ENCODE measurements at regions not wholly inside any gene's neighbourhood (a gene's known extent, or its start where the extent isn't known, plus 50 kb on each side); places are given as distances from the start of the nearest gene placed in this dataset.
A peak's percentile ranks its signal among the peaks of the same experiment; 100 is the strongest.
"Not testable (repeated sequence)": the region's sequence is repeated elsewhere in the genome, so short reads cannot be mapped to it uniquely, and the experiment has no call there.

- H3K36me3 Mint-ChIP-seq, result no peaks in the 10 kb centered on the region
- intact Hi-C loops (cut with micrococcal nuclease), result loop anchor here (1.0 kb wide), 2 partner anchors 263 to 872 kb away; no protein-coding TSS in a partner anchor
- H3K4me3 ChIP-seq (ENCODE audit: low read length), result no peak overlapping the region
- DNase-seq, result no peak
- peak overlapping the region in 1 of 2 donors; percentile 7 for H3K27ac Mint-ChIP-seq
- no peaks in the 10 kb centered on the region for H3K27me3 ChIP-seq (ENCODE audit: control insufficient read depth, insufficient read depth, low read length)
- H3K9me3 Mint-ChIP-seq, result no peaks in the 10 kb centered on the region
- H3K27ac ChIP-seq (ENCODE audit: low read length), result no peak overlapping the region
- H3K4me1 ChIP-seq (ENCODE audit: control insufficient read depth, insufficient read depth, low read length), result peaks cover 6% of the 10 kb centered on the region
- peaks cover 7 to 23% of the 10 kb centered on the region in 2 donors for H3K27me3 Mint-ChIP-seq (ENCODE audit: low read depth in 2 of 2)
- no peak overlapping the region for H3K4me3 Mint-ChIP-seq
- no peak for ATAC-seq
- no peak for TF ChIP-seq CTCF (IDR thresholded peaks at IDR 0.05)
- H3K36me3 ChIP-seq (ENCODE audit: control insufficient read depth, insufficient read depth, low read length), result no peaks in the 10 kb centered on the region
- H3K9me3 ChIP-seq (ENCODE audit: control insufficient read depth, insufficient read depth, low read length), result no peaks in the 10 kb centered on the region
- WGBS (ENCODE audit: insufficient coverage), result 75% methylated on average over 11 of the region's 12 CpGs
- peaks cover 6% of the 10 kb centered on the region in 2 donors for H3K4me1 Mint-ChIP-seq
These were observed 156.5 kb downstream of the RGS9 start for GRCh38 chr17:65293584-65294180.

GRCh38 chr17:65292430-65292829 is 155.3 kb downstream of the RGS9 start:
- no peak for ATAC-seq
- Mint-ChIP-seq H3K27ac (no peak overlapping the region), H3K4me3 (no peak overlapping the region), H3K36me3 (no peaks in the 10 kb centered on the region), H3K9me3 (no peaks in the 10 kb centered on the region), H3K27me3 (ENCODE audit: low read depth in 2 of 2) (peaks cover 7 to 10% of the 10 kb centered on the region in 2 donors), H3K4me1 (peaks cover 6% of the 10 kb centered on the region in 2 donors)
- Histone ChIP-seq H3K4me1 (ENCODE audit: control insufficient read depth, insufficient read depth, low read length) (peaks cover 6% of the 10 kb centered on the region), H3K4me3 (ENCODE audit: low read length) (no peak overlapping the region), H3K27ac (ENCODE audit: low read length) (no peak overlapping the region), H3K36me3 (ENCODE audit: control insufficient read depth, insufficient read depth, low read length) (no peaks in the 10 kb centered on the region), H3K27me3 (ENCODE audit: control insufficient read depth, insufficient read depth, low read length) (no peaks in the 10 kb centered on the region), H3K9me3 (ENCODE audit: control insufficient read depth, insufficient read depth, low read length) (no peaks in the 10 kb centered on the region)
- no peak for DNase-seq
- no peak for TF ChIP-seq CTCF (IDR thresholded peaks at IDR 0.05)
- intact Hi-C loops (cut with micrococcal nuclease), result no loop called here
- WGBS (ENCODE audit: insufficient coverage), result 62% methylated on average over 11 of the region's 11 CpGs

- ATAC-seq; H3K4me1 ChIP-seq (ENCODE audit: control insufficient read depth, insufficient read depth, low read length); H3K9me3 Mint-ChIP-seq; H3K27me3 ChIP-seq (ENCODE audit: control insufficient read depth, insufficient read depth, low read length); H3K4me3 Mint-ChIP-seq; H3K27ac ChIP-seq (ENCODE audit: low read length); DNase-seq; H3K36me3 ChIP-seq (ENCODE audit: control insufficient read depth, insufficient read depth, low read length); H3K4me3 ChIP-seq (ENCODE audit: low read length); H3K9me3 ChIP-seq (ENCODE audit: control insufficient read depth, insufficient read depth, low read length); H3K27me3 Mint-ChIP-seq (ENCODE audit: low read depth in 2 of 2); H3K4me1 Mint-ChIP-seq; intact Hi-C loops (cut with micrococcal nuclease); H3K36me3 Mint-ChIP-seq; H3K27ac Mint-ChIP-seq: not testable (repeated sequence)
- WGBS (ENCODE audit: insufficient coverage), result 88% methylated on average over 6 of the region's 7 CpGs
These were observed 154.1 kb downstream of the RGS9 start for GRCh38 chr17:65291301-65291700.

- DNase-seq (no peak), ATAC-seq (peak in 1 of 3 donors; percentile 27)
- no peak overlapping the region for H3K4me3 Mint-ChIP-seq
- TF ChIP-seq CTCF (IDR thresholded peaks at IDR 0.05), result no peak
- 85% methylated on average over 8 of the region's 8 CpGs for WGBS (ENCODE audit: insufficient coverage)
- no peaks in the 10 kb centered on the region for H3K36me3 Mint-ChIP-seq
- H3K4me1 Mint-ChIP-seq, result peaks cover 6% of the 10 kb centered on the region in 2 donors
- intact Hi-C loops (cut with micrococcal nuclease), result no loop called here
- no peaks in the 10 kb centered on the region for H3K36me3 ChIP-seq (ENCODE audit: control insufficient read depth, insufficient read depth, low read length)
- H3K27me3 ChIP-seq (ENCODE audit: control insufficient read depth, insufficient read depth, low read length), result no peaks in the 10 kb centered on the region
- H3K9me3 ChIP-seq (ENCODE audit: control insufficient read depth, insufficient read depth, low read length), result no peaks in the 10 kb centered on the region
- no peak overlapping the region for H3K27ac ChIP-seq (ENCODE audit: low read length)
- H3K4me1 ChIP-seq (ENCODE audit: control insufficient read depth, insufficient read depth, low read length), result peaks cover 6% of the 10 kb centered on the region
- H3K27ac Mint-ChIP-seq, result no peak overlapping the region
- H3K27me3 Mint-ChIP-seq (ENCODE audit: low read depth in 2 of 2), result peaks cover 7 to 8% of the 10 kb centered on the region in 2 donors
- H3K4me3 ChIP-seq (ENCODE audit: low read length), result no peak overlapping the region
- H3K9me3 Mint-ChIP-seq, result no peaks in the 10 kb centered on the region
These were observed 153.4 kb downstream of the RGS9 start for GRCh38 chr17:65290616-65291015.

All from natural killer cell (primary cell).